PFSK-1 (cell line): ENCODE measurements at regions not wholly inside any gene's neighbourhood (a gene's known extent, or its start where the extent isn't known, plus 50 kb on each side); places are given as distances from the start of the nearest gene placed in this dataset.

Experiments used
- POLR2AphosphoS5 ChIP-seq: IDR thresholded peaks from 2 replicates; pipeline ENCODE4 v1.6.1; 2012; ENCODE audit warnings: low read depth, mild to moderate bottlenecking, control low read depth, low read length, moderate library complexity
- SIN3A ChIP-seq: IDR thresholded peaks from 2 replicates; pipeline ENCODE4 v1.6.1; 2012; ENCODE audit warnings: mild to moderate bottlenecking, low read length, moderate library complexity, borderline replicate concordance; ENCODE audit not compliant: insufficient read depth
- TAF1 ChIP-seq: IDR thresholded peaks from 2 replicates; pipeline ENCODE4 v1.6.1; 2012; ENCODE audit warnings: low read length, control low read depth, borderline replicate concordance; ENCODE audit not compliant: insufficient read depth

- TF ChIP-seq TAF1 (no peak), POLR2AphosphoS5 (no peak), SIN3A (no peak)
Measured at GRCh38 chr4:127545271-127545670, 87.5 kb upstream of the INTU start.
